Peyer's patch (tissue), 4 donors: ENCODE measurements at regions not wholly inside any gene's neighbourhood (a gene's known extent, or its start where the extent isn't known, plus 50 kb on each side); places are given as distances from the start of the nearest gene placed in this dataset.

ENCODE experiments used
- CTCF ChIP-seq, 6 experiments: fragments of 450-650 bp in 4 of 6; fragments of 200-600 bp in 2 of 6; sonication (generic) in 1 of 6; IDR thresholded peaks; one replicate each; pipeline ENCODE4 v1.5.1; 2017 to 2019; ENCODE audit warnings: antibody characterized with exemption in 6 of 6, mild to moderate bottlenecking in 3 of 6, moderate library complexity in 1 of 6
- POLR2A ChIP-seq, 2 donors: fragments of 450-650 bp; IDR thresholded peaks; one replicate each; pipeline ENCODE4 v1.5.1; 2017; ENCODE audit warnings: antibody characterized with exemption in 2 of 2, mild to moderate bottlenecking in 2 of 2, moderate library complexity in 2 of 2

- TF ChIP-seq CTCF (IDR thresholded peaks at IDR 0.05) (no peak), POLR2A (IDR thresholded peaks at IDR 0.05) (no peak)
Observed at GRCh38 chr19:31952693-31953092, 392.7 kb upstream of the ZNF507 start.
